HG02870 (cell line): ENCODE measurements at regions not wholly inside any gene's neighbourhood (a gene's known extent, or its start where the extent isn't known, plus 50 kb on each side); places are given as distances from the start of the nearest gene placed in this dataset.
A peak's percentile ranks its signal among the peaks of the same experiment; 100 is the strongest.

Experiments used
- ATAC-seq: cut with Tn5 transposase; IDR thresholded peaks from one replicate; pipeline ENCODE4 v1.9.1; 2021; ENCODE audit warnings: mild to moderate bottlenecking, moderate library complexity; ENCODE audit not compliant: unreplicated experiment

- no peak for ATAC-seq
These were observed 83.0 kb upstream of the HNRNPA3 start for GRCh38 chr2:177129610-177130009.

- no peak for ATAC-seq
These were observed 80.7 kb upstream of the HNRNPA3 start for GRCh38 chr2:177131858-177132257.

DNA sequence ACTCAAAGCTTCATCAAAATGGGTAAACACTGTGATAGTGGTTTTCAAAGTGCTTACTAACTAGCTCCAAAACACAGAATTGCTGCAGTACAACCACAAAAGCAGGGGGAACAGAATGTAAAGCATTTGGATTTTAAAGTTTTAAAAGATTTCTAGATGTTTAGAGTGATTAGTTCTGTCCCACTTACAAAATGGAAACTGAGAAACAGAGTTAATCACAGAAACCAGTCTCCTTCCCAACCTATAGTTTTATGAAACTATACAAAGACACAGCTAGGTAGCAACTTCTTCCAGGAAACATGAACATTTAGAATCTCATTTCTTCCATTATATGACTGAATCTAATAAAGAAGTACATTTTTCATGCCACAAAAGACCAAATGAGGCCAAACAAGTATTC is 73.8 kb upstream of the HNRNPA3 start:
- ATAC-seq = no peak

DNA sequence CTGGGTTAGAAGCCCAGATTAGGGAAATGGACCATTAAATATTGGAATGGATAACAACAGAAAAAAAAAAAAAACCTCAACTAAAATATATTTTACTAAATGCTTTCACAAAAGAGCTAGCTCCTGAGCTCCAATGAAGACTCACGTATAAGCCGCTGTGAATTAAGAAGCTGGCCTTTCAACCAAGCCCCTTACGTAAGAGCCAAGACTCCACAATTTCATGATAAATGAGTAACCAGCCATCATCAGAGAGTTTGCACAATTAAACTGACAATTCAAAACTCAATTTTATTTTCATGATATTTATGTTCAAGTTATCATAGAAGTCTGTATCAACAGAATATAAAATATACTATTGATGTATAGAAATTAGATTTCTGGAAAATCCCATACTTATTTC is 70.7 kb upstream of the HNRNPA3 start:
- ATAC-seq = no peak

DNA sequence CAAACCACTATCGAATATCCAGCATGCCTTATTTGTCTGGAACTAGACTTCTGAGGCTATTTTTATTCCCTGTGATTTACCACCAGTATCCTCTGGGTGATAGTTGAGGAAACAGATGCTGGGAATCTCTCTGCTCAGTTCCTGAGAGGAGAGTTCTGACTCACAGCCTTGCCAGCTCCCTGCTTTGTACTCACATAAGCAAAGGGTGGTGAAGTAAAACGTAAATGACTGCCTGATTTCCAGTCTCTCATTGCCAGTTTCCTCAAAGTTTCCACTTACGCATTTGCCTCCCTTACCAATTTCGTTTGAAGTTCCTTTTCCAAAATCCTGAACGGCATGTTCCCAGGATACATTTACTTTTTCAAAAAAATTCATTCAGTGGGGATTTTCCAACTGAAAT is 69.2 kb upstream of the HNRNPA3 start:
- ATAC-seq = no peak

DNA sequence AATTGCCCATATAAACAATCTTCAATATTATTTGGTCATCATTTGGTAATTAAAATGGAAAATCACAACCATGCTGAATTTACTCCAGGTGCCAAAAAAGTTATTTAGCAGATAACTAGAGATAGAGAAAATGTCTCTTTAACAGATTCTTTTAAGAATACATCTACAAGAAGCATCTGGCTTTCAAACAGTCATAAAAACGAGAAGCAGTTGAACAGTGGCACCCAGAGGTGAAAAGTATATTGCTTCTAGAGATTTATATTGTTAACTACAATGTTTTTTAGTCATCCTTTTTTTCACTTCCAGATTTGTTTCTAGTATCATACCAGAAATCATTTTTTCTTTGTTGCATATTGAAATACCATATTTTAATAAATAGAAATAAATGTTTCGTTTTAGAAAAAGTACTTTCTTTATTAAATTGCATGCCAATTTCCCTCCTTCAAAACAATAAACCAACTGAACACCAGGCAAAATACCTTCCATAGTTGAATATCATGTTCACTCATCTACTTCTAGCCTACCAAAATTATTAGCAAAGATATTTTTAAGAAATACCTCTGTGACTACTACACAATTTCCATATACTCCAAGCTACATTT is 65.4 kb upstream of the HNRNPA3 start:
- peak; percentile 59 for ATAC-seq

- ATAC-seq = no peak
These were observed 64.7 kb upstream of the HNRNPA3 start for GRCh38 chr2:177147834-177148445.

DNA sequence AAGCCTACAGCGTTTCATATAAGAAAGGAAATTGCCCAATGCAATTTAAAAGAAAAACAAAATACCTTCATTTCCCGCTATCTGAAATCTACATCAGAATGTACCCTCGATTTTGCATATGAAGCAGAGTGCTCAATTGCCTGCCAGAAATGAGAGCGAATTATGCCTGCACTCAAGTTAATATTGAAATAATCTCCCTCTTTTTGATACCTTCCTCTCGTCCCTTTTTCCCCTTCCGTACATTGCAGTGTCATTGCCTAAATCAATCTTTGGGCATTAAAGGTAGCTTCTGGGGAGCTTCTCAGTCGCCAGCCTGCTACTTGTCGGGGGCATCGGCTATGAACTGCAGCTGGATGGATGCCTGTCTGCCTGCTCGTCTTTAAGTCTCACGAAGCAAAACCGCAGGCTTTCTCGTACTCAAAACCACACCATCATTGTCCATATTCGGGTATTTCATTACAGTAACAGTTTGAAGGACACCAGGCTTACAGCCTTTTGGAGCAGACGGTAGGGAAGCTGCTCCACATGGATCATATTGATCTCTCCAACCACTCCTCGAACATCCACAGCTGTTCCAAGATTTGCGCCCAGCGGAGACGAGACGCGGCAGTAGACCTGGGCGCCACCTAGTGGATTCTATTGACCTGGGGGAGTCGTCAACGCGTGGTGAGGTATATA is 64.0 kb upstream of the HNRNPA3 start:
- ATAC-seq = peak; percentile 90

- no peak for ATAC-seq
These were observed 63.5 kb upstream of the HNRNPA3 start for GRCh38 chr2:177149155-177149503.

- ATAC-seq = no peak
These were observed 58.8 kb upstream of the HNRNPA3 start for GRCh38 chr2:177153805-177154204.

DNA sequence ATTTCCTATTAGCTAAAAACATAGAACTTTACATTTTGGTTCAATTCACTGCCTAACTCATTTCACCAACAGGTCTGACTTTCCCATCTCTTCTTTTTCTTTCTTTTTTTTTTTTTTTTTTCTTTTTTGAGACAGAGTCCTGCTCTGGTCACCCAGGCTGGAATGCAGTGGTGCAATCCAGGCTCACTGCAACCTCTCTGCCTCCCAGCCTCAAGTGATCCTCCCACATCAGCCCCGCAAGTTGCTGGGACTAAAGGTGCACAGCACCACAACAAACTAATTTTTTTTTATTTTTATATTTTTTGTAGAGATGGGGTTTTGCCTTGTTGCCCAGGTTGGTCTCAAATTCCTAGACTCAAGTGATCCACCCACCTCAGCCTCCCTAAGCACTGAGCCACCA is 57.8 kb upstream of the HNRNPA3 start:
- ATAC-seq = no peak

DNA sequence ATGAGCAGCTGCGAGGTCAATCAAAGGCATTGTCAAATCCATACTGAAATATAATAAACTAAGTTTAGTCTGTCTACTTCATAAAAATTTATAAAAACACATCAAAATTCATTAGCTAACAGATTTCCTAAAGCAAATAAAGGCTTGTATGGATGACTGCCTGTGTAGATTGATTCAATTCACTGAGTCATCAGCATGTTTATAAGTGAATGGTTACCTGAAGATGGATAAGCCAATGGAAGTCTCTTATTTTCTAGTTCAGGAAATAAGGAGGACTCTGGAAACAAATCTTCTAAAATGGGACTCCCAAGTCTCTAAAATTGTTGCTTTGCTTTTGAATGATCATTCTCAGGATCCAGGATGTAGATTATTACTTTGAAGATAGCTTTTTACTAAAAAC is 57.0 kb upstream of the HNRNPA3 start:
- no peak for ATAC-seq

- no peak for ATAC-seq
These were observed 50.7 kb upstream of the HNRNPA3 start for GRCh38 chr2:177161741-177162460.
